ENCODE measurements at regions not wholly inside any gene's neighbourhood (a gene's known extent, or its start where the extent isn't known, plus 50 kb on each side); places are given as distances from the start of the nearest gene placed in this dataset.

- TF ChIP-seq, protein P1, sequence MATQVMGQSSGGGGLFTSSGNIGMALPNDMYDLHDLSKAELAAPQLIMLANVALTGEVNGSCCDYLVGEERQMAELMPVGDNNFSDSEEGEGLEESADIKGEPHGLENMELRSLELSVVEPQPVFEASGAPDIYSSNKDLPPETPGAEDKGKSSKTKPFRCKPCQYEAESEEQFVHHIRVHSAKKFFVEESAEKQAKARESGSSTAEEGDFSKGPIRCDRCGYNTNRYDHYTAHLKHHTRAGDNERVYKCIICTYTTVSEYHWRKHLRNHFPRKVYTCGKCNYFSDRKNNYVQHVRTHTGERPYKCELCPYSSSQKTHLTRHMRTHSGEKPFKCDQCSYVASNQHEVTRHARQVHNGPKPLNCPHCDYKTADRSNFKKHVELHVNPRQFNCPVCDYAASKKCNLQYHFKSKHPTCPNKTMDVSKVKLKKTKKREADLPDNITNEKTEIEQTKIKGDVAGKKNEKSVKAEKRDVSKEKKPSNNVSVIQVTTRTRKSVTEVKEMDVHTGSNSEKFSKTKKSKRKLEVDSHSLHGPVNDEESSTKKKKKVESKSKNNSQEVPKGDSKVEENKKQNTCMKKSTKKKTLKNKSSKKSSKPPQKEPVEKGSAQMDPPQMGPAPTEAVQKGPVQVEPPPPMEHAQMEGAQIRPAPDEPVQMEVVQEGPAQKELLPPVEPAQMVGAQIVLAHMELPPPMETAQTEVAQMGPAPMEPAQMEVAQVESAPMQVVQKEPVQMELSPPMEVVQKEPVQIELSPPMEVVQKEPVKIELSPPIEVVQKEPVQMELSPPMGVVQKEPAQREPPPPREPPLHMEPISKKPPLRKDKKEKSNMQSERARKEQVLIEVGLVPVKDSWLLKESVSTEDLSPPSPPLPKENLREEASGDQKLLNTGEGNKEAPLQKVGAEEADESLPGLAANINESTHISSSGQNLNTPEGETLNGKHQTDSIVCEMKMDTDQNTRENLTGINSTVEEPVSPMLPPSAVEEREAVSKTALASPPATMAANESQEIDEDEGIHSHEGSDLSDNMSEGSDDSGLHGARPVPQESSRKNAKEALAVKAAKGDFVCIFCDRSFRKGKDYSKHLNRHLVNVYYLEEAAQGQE (IDR thresholded peaks at IDR 0.05; ENCODE audit: insufficient read depth in 1 of 2, low read depth in 2 of 2, low read length in 2 of 2), result no peak
- TF ChIP-seq SIN3A (IDR thresholded peaks at IDR 0.05; ENCODE audit: borderline replicate concordance, insufficient read depth, low read length), result no peak
- no peak for TF ChIP-seq POLR2AphosphoS5 (IDR thresholded peaks at IDR 0.05; ENCODE audit: low read depth, low read length)
- TF ChIP-seq TAF1 (IDR thresholded peaks at IDR 0.05; ENCODE audit: borderline replicate concordance, insufficient read depth, low read length), result no peak
- TF ChIP-seq FOXP2 (optimal IDR thresholded peaks at IDR 0.05; ENCODE audit: borderline replicate concordance, extremely low read depth, extremely low read length, insufficient read depth), result no peak
These were observed 379.4 kb downstream of the FBXW7 start for GRCh38 chr4:152156442-152156841.

DNA sequence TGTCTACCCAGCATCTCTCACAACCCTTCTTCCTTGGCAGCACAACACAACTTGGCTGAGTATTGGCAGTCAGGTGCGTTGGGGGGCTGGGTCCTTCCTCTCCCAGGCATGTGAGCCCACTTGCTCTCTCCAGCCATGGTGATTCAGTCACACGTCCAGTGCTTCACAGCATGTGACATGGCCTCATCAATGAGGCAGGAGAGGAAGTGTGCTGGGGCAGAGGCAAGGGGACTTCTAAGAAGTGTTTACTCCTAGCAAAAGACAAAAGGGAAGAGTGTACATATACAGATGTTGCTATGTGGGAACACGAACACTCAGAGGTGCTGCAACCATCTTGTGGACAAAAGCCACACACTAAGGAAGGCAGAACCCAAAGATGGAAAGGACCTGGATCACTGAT lies 380.8 kb downstream of the FBXW7 start:
- no peak for TF ChIP-seq SIN3A (IDR thresholded peaks at IDR 0.05; ENCODE audit: borderline replicate concordance, insufficient read depth, low read length)
- TF ChIP-seq TAF1 (IDR thresholded peaks at IDR 0.05; ENCODE audit: borderline replicate concordance, insufficient read depth, low read length), result no peak
- TF ChIP-seq FOXP2 (optimal IDR thresholded peaks at IDR 0.05; ENCODE audit: borderline replicate concordance, extremely low read depth, extremely low read length, insufficient read depth), result no peak
- TF ChIP-seq, protein P1 (IDR thresholded peaks at IDR 0.05; ENCODE audit: insufficient read depth in 1 of 2, low read depth in 2 of 2, low read length in 2 of 2), result no peak
- TF ChIP-seq POLR2AphosphoS5 (IDR thresholded peaks at IDR 0.05; ENCODE audit: low read depth, low read length), result no peak

DNA sequence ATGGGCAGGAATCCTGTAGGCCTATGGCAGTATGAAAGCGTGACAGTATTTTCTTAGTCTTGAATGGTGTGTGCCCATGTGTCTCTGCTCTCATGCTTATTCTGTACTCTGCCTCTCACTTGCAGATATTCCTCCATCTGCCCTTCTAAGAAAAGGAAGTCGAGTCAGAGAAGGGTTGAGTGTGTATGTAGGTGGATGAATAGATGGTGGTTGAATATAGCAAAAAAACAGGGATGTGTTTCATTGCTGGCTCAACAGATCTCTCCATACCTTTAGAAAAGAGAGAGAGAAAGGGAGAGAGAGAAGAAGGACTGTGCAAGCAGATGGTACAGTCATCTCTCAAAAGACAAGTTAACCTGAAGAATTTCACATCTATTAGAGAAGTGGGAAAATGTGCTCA lies 381.5 kb downstream of the FBXW7 start:
- TF ChIP-seq POLR2AphosphoS5 (IDR thresholded peaks at IDR 0.05; ENCODE audit: low read depth, low read length) (no peak), TAF1 (IDR thresholded peaks at IDR 0.05; ENCODE audit: borderline replicate concordance, insufficient read depth, low read length) (no peak), FOXP2 (optimal IDR thresholded peaks at IDR 0.05; ENCODE audit: borderline replicate concordance, extremely low read depth, extremely low read length, insufficient read depth) (no peak), SIN3A (IDR thresholded peaks at IDR 0.05; ENCODE audit: borderline replicate concordance, insufficient read depth, low read length) (no peak)
- TF ChIP-seq, protein P1 (IDR thresholded peaks at IDR 0.05; ENCODE audit: insufficient read depth in 1 of 2, low read depth in 2 of 2, low read length in 2 of 2), result no peak

DNA sequence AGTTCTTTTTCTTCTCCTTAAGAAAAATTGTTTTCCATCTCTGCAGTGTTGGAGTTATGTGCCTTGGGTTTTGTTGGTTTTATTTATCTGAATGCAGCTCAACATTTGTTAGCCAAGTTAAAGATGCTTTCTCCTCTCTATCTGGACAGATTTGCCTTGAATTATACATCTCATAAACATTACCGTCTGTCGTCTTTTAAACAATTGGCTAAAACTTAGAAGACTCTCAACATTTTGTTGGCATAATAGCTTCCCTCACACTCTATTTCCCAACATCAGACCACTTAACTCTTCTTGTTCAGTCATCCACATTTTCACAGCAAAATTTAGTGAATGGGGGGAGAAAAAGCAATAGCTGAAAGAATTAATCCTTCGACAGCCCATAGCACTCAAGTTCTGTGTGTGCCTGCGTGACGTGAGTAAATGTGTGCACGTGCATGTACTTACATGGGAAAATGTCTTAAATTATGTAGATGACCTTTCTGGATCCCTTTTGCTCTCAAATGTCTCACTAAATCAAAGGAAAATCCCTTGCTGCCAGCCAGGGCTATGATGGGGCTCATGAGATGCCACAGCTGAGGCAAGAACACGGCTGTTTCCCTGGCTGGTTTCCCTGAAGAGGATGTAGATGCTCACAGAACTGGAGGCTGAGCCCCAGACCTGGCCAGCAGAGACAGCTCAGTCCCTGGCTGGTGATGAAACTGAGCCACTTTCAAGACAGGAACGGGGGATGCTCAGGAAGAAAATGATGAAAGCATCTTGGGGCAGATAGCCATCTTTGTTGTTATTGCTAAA lies 382.2 kb downstream of the FBXW7 start:
- no peak for TF ChIP-seq SIN3A (IDR thresholded peaks at IDR 0.05; ENCODE audit: borderline replicate concordance, insufficient read depth, low read length)
- TF ChIP-seq, protein P1 (IDR thresholded peaks at IDR 0.05; ENCODE audit: insufficient read depth in 1 of 2, low read depth in 2 of 2, low read length in 2 of 2), result no peak
- no peak for TF ChIP-seq POLR2AphosphoS5 (IDR thresholded peaks at IDR 0.05; ENCODE audit: low read depth, low read length)
- no peak for TF ChIP-seq TAF1 (IDR thresholded peaks at IDR 0.05; ENCODE audit: borderline replicate concordance, insufficient read depth, low read length)
- TF ChIP-seq FOXP2 (optimal IDR thresholded peaks at IDR 0.05; ENCODE audit: borderline replicate concordance, extremely low read depth, extremely low read length, insufficient read depth), result no peak

Measured in PFSK-1 (cell line).